ENCODE measurements at regions not wholly inside any gene's neighbourhood (a gene's known extent, or its start where the extent isn't known, plus 50 kb on each side); places are given as distances from the start of the nearest gene placed in this dataset.

DNA sequence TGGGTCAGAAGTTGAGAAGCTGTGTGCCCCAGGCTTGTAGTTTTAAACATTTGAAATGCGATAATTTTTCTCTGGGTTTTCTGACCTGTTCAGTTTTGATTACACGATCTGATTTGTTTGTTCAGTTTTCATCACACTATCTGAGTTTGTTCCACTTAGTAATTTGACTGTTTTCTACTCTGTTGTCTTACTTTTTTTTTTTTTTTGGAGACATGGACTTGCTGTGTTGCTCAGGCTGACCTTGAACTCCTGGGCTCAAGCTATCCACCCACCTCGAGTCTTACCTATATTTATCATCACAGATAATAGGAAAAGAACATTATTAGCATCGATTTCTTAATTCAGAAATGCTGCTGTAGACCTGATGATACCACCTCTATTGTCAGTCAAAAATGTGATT lies 379.1 kb downstream of the UTRN start:
- TF ChIP-seq ZNF274 (IDR thresholded peaks at IDR 0.05; ENCODE audit: low read depth, low read length) (no peak), SUZ12 (IDR thresholded peaks at IDR 0.05; ENCODE audit: extremely low read depth, insufficient read depth, insufficient read length) (no peak)

All from NT2/D1 (cell line).